HG02943 (cell line): ENCODE measurements at regions not wholly inside any gene's neighbourhood (a gene's known extent, or its start where the extent isn't known, plus 50 kb on each side); places are given as distances from the start of the nearest gene placed in this dataset.

Source experiments
- ATAC-seq: cut with Tn5 transposase; IDR thresholded peaks from one replicate; pipeline ENCODE4 v1.9.1; 2021; ENCODE audit warnings: mild to moderate bottlenecking, low read depth, moderate library complexity; ENCODE audit not compliant: unreplicated experiment

GRCh38 chr10:5305374-5305773 is 59.4 kb upstream of the UCN3 start:
- ATAC-seq = no peak

DNA sequence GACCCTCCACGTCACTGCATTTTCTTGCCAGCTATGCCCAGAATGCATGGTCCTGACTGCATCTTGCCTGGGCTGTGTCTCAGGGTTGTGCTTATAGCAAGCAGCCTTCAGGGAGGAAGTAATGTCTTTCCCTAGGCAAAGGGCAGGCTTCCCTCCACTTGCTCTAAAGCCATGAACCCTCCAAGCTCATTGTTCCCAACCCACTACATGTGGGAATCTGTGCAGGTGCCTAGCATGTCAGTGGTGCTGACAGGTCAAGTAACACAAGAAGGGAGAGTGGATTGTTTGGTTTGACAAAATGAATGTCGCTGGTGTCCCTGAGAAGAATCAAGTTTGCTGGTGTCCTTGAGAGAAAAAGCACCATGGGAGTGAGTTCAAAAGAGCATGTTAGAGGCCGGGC is 53.9 kb upstream of the UCN3 start:
- ATAC-seq = no peak

DNA sequence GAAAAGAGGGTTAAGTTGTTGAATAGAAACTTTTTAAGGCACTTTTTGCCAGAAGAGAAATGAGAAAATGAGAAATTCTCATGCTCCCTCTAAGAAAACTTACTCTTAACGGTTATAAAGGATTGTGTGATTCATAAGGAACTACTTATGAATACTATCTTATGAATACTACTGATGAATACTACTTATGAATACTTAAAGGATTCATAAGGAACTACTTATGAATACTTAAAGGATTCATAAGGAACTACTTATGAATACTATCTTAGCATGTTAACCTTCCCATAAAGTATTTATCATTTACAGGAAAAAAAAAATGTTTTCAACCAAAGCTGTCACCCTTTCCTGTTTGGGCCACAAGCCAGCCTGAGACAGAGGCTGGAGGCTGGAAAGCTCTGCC is 53.1 kb upstream of the UCN3 start:
- ATAC-seq = no peak

DNA sequence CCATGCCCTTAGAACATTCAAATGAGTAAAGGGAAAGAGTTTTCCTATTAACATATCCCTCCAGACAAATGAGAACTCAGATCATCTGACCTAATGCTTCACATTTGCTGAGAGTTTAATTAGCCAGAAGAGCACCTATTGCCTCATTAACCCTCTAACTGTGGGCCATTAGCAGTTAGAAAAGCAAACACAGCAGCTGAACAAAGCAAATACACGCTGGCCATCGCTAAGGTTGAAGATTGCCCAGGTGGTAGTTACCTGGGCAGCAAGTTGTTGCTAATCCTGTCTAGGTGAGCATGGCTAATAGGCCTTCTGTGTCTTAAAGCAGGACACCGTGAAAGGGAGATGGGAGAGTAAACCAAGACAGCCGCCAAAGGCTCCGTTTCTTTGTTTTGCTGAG is 49.9 kb upstream of the UCN3 start:
- ATAC-seq = no peak
